ENCODE measurements at regions not wholly inside any gene's neighbourhood (a gene's known extent, or its start where the extent isn't known, plus 50 kb on each side); places are given as distances from the start of the nearest gene placed in this dataset.

DNA sequence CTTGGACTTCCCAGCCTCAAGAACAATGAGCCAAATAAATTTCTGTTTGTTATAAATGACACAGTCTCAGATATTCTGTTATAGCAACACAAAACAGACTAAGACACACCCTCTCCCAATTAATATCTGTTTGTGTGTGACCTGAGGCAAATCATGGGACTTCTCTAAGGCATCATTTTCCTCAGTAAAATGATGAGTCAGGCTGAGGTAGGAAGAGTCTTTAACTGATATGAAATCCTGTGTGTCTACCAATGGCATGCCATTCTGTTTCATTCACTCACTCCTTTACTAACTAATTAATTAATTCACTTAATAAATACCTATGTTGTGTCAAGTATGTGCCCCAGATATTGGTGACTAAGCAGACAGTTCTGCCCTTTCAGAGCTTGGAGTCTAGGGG, 258.4 kb upstream of the CRY1 start:
- no peak for DNase-seq

DNA sequence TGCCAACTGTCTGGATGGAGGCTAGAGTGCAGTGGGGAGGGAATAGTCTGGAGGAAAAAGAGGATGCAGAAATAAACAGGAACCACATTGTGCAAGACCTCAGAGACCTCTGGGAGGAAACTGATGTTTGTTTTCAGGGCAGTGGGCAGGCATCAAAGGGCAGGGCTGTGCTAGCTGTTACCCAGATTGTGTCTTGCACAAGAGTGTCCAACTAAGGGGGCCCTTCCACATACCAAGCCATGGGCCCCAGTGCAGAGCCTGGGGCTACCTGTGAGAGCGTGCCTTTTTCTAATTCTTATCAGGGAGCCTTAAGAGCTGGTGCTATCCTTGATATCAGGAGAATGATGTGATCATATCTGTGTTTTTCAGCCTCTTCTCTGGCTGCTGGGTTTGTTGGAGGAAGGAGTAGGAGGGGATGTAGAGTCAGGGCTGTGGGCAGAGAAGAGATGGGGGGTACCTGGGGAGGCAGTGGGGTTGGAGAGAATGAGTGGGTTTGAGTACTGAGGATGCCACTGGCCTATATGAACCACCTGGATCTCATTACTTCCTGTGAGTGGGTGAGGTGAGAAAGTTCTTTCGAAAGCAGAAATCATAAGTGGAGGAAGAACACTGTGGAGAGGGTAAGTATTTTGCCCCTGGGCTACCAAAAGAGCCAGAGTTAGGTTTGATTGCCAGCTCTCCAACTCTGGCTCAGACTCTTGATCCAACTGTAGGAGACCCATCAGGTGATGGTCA, 259.2 kb upstream of the CRY1 start:
- no peak for DNase-seq

DNA sequence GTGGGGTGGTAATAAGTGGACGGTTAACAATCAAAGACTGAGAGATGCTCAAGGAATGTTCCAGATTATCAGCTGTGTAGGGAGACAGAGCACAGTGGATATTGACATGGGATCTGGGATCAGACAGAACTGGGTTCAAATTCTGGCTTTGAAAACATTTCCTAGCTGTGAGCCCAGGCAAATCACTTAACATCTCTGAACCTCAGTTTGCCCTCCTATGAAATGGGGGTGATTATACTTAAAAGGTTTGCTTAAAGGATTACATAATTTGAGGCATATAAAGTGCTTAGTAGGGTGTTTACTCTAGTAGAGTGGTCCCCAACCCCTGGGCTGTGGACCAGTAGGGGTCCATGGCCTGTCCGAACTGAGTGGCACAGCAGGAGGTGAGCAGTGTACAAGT, 260.0 kb upstream of the CRY1 start:
- DNase-seq, result no peak

DNA sequence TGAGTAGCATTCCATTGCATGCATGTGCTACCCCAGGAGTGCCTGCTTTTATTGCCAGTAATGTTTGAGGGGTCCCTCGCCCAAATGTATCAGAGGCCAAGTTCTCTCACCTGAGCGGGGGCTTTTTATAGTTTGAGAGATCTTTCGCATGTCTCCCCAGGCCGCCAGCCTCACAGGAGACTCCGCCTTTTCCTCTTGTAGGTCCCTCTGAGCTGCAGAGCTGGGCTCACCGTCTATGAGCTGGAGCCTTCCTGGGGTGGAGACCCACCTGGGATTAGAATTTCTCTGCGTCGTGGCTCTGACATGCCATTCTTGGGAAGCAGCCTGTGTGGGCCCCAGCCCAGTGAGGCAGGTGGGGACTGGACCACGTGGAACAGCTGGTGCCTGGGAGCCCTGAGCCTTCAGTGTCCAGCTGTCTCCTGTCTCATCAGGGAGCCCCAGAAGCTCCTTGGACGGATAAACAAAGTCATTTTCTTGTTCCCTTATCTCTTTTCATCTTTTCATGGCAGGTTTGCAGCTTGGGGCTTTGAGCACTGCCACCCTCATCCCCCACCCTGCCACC, 261.7 kb upstream of the CRY1 start:
- DNase-seq, result no peak

DNA sequence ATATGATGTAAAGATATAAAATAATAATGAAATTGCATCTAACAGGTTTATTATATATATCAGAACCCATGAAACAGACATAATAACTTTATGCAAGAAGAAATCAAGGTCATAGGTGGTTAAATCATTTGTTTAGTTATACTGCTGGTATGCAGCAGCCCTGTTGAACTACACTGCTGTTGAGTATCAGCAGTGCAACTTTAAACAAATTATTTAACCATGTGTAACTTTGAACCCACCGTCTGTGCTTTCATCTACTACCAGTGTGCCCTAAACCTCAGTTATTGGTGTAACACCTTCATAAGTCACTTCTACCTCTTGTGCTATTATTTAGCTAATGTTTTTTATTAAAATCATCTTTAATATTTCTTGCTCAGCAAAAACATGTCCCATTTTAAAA, 262.3 kb upstream of the CRY1 start:
- no peak for DNase-seq

DNA sequence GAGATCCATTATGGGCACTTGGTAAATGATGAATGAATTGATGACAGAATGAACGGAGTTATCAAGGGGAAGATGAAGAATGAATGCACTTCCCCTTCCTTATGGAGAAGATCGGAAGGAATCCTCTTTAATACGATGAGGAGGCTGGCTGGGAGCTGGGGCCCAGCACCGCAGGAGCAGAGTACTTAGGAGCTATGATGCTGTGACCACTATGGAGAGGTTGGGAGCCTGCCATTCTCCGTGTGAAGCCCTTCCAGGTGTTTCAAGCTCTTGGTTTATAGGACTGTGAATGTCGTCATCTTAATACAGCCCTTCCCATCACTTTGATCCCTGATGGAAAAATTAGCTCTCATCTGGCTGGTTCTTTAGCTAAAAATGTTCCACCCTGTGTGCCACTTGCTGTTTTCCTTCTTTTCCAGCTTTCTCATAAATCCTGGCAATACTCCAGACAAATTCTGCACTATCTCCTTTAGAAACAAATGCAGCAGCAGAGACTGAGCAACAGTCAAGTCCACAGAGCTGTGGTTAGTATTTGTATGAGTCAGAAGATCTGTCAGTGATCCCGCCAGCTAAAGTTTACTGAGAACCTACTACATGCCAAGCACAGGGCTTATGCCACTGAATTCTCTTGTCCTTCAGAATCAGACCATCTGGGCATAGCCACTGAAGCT, 263.1 kb upstream of the CRY1 start:
- DNase-seq, result no peak

DNA sequence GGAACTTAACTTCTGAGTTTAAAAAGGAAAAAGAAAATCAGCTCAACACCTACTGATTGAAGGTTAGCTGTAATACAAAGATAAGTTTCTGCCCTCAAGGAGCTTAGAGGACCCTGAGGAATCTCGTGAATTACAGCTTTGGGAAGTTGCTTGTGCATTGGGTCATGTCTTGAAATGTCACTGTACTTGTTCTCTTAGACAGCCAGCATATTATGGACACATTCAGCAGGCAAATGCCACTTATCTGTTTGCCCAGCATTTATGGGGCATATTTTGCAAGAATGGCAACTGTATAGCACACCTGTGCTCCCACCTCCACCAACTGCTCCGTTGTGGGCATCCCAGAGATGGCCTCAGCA, 263.6 kb upstream of the CRY1 start:
- DNase-seq, result no peak

DNA sequence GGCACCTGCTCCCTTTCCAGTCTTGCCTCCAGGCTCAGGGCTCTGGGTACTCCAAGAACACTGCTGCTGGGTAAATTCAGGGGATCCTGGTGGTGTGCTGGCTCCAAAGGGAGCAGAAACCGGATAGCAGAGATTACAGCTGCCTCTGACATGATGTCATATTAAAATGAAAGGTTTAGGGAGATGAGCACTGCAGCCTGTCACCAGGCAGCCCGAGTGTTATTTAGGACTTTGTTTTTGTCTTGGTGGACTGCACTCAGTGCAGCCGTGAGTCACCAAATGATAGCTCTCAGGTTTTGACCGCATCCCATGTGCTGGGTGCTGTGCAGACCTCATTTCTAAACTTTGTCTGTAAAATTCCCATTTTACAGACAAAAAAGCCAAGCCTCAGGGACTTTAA, 266.0 kb upstream of the CRY1 start:
- DNase-seq, result no peak

DNA sequence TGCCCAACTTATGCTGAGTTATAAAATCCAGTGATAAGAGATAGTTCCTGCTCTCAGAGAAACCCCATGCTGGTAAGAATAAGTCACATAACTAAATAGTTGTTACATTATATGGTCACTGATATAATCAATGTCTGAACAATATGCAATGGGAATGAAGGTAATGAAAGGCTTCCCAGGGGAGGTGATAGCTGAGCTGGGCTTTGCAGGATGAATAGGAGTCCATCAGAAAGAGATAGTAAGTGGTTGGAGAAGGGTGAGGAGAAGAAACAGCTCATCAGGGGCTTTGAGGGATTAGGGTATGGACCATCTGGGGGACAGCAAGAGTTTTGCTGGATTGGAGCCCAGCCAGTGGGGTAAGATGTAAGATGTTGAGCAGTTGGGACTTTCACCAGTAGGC, 266.7 kb upstream of the CRY1 start:
- DNase-seq, result no peak

DNA sequence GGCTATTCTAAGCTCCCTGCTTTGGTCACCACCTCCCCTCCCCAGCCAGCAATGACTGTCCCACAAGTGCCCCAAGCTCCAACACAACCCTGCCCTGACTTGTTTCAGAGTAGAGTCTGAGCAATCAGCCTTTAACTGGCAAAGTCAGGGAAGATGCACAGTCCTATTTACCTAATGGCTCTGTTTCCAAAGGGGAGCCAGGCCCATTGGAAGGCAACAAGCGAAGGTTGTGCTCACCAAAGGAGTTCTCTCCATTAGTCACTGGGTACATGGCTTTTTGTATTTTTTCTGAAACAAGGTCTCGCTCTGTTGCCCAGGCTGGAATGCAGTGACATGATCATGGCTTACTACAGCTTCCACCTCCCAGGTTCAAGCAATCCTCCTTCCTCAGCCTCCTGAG, 267.1 kb upstream of the CRY1 start:
- no peak for DNase-seq

DNA sequence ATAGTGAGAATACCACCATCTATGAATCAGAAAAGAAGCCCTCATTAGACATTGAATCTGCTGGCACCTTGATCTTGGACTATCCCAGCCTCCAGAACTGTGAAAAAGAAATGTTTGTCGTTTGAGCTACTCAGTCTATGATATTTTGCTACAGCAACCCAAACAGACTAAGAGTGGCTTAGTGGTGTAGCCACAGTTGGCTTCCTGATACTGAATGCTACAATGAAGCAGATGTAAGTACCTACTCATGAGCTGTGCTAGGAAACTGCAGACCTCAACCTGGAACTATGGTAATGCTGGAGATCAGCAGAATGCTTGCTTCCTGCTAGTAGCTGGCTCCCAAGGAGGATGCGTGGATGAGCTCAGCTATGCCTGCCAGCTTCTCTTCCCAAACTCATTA, 268.6 kb upstream of the CRY1 start:
- DNase-seq, result no peak

DNA sequence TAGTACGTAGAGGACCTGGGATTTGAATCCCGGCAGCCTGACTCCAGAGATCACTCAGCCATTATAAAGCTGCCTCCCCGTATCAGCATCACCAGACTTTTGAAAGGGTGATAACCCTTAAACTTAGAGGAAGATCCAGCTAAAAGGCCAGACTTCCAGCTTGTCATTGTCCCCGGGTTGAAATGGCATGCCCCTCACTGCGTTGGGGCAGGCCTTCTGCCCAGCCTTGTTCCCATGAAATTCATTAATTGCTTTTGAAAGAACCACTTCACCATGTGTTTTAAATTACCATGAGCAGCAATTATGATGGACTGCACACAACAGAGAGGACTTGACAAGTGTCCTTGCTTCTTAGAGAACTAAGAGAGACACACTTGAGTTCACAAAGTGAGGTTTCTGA, 269.6 kb upstream of the CRY1 start:
- DNase-seq, result no peak

DNA sequence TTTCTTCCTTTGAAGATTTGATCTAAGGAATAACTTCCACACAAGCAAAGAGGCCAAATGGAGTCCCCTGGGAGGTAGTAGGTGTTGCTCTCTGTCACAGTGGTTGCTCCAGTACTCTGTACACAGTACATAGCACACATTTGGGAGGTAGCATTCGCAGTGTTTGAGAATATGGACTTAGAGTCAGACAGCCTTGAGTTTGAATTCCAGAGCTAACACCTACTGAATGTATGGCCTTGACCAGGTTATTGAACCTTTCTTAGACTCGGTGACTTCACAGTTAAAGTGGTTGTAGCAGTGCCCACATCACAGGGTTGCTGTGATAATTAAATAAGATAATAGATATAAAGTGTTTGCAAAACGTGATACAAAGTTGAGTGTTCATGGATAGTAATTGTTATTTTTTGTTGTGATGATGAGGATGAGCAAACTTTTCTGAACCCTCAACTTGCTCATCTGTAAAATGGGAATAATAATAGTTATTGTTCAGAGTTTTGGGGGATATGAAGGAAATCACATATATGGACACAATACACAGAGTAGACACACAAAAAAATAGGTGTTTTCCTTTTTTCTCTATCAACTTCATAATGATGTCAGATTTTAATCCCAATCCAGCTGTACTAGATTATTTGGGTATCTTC, 271.6 kb upstream of the CRY1 start:
- no peak for DNase-seq

DNA sequence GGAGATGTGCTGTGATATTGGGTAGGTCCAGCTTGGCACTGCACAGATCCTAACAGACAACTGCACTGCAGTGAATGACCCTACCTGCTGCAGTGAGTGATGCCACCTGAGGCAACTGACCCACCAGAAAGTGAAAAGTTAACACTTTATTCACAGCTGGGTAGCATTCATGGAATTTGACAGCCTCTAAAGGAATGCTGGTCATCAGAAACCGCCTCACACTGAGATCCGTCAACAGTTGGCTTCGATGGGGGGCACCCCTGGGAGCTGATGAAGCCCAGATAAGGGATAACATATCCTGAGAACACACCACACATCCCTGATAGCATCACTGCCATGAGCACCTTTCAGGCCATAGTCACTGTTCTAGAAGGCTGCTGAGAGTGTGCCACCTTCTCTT, 272.4 kb upstream of the CRY1 start:
- no peak for DNase-seq

DNA sequence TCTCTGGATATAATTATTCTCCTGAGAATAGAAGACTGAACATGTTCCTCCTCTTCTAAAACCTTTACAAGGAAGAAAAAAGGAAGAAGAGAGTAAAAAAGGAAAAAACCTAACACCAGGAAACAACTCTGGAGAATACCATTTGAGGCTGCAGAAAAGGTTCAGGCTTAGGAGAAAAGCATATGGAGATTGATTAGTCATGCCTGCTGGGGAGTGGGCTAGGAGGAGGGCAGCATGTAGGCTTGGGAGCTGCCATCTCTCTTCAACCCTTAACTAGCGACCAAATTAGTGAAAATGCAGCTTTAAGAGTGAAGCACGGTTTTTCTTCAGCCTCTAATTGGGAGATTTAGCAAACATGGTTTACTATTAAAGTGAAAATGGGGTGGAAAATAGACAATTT, 273.0 kb upstream of the CRY1 start:
- no peak for DNase-seq

DNA sequence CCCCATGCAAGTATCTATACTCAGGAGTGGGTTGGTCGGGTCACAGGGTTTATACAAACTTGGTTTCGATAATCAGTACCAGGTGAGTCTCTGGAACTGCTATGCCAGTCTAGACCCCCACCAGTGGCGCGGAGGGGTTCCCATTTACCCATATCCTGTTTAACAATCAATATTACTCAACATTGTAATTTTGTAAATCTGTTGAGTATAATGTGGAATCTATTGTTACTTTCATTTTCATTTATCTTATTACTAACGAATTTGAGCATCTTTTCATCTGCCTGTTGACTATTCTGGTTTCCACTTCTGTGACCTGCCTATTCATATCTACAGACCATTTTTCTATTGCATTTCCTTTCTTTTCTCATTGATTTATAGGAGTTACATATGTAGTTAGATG, 275.2 kb upstream of the CRY1 start:
- no peak for DNase-seq

DNA sequence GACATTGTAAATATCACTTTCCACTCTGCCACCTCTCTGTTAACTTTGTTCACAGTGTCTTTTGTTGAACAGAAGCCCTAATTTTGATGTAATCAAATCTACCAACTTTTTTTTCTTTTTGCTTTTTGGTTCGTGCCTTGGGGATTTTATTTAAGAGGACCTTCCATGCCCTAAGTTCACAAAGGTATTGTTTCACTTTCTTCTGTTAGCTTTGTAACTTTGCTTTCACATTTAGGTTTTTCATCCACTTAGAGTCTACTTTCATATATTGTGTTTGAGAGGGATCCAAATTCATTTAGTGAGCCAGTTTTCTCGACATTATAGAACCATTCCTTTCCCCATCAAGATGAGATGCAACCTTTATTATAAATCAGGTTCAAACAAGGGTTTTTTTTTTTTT, 275.7 kb upstream of the CRY1 start:
- no peak for DNase-seq

DNA sequence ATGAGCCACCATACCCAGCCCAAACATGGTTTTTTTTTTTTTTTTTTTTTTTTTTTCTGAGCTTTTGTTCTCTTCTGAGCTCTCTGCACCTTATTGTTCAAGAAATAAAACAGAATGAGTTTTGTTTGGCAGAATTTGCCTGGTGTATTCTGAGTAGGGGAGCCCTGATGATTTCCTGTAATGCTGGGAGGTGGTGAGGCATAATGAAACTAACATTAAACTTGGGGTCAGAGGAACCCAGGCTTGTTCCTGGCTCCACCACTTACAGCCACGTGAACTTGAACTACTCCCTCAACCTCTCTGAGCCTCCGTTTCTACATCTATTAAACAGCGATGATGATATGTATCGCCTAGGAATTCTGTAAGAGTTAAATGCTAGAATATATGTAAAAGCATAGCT, 276.3 kb upstream of the CRY1 start:
- no peak for DNase-seq

DNA sequence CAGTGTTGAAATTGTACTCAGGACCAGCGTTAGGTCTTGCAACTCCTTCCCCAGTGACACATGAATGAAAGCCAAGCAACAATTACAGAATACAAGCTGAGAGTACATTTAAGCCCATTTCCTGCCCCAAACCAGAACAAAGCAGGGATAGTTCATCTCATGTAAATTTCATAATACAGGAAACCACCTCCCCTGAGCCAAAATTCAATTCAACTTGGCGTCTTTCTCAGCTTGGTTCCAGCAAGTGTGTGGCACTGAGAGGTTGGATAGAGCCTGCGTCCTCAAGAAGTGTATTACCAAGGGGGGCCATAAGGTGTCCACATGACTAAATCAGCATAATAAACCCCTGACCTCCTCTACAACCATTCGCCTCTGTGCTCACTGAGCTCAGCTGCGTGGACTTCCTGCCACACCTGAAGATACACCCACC, 278.9 kb upstream of the CRY1 start:
- DNase-seq, result no peak

DNA sequence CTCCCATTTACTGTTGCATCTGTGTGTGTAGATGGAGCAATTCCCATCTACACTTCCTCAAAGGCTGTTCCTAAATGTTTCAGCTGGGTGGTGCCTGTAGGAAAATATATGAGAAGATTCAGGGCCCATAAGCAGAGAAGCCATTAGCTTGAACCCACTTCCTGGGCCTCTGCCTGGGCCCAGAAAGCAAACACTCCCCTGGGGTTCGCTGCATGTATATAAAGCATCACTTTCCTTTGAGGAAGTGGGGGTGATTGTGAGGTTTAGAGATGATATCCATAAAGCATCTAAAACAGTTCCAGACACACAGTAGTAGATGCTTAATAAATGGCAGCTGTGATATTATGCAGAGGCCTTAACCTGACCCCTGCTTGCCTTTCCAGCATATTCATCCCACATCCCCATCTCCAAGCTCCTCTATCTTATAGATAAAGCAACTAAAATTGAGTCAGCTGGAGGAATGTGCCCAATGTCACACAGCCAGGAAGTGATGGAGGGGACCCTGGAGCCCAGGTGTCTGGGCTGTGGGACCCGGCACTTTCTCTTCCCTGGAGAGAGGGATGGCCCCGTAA, 280.0 kb upstream of the CRY1 start:
- DNase-seq, result no peak

DNA sequence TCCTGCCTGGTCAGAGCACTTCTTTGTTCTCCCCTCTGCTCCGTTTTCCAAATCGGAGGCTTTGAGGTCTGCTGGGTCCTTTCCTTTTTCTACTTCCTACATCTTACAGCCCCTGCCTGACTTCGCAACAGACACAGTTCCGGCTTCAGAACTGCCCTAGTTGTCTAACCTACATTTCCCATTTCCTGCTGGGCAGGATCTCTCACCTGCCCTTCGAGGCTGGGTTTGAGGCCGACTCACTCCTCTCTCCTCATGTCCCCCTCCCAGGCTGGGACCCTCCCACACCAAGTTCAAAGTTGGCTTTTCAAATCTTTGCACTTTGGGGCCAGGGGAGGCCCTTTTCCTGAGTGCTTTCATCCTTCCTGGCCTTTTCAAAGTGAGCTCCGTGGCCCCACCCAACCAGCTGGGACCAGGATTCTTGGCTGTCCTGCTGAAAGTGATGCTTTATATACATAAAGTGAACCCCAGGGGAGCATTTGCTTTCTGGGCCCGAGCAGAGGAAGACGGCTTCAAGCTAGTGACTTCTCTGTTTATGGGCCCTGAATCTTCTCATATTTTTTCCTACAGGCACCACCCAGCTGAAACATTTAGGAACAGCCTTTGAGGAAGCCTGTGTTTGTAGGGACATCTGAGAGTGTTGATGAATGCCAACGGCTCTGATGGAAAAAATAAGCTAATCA, 281.0 kb upstream of the CRY1 start:
- no peak for DNase-seq

DNA sequence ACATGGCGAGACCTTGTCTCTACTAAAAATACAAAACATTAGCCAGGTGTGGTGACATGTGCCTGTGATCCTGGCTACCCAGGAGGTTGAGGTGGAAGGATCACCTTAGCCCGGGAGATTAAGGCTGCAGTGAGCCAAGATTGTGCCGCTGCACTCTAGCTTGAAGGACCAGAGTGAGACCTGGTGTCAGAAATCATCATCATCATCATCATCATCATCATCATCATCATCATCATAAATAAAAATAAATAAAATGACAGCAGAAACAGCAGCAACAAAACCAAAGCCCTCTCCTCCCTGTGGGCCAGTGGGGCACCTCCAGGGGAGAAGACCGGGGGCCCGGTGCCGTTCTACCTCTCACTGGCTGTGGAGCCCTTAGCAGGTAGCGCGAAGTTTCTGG, 281.9 kb upstream of the CRY1 start:
- DNase-seq, result no peak

All from NCI-H1436 treated with DMSO at 0.1 percent for 48 hours (cell line).